ENCODE measurements at regions not wholly inside any gene's neighbourhood (a gene's known extent, or its start where the extent isn't known, plus 50 kb on each side); places are given as distances from the start of the nearest gene placed in this dataset.

GRCh38 chr6:153401751-153402150, 270.7 kb upstream of the RGS17 start:
- no peaks in the 10 kb centered on the region for H3K9me3 ChIP-seq
- H3K36me3 ChIP-seq = no peaks in the 10 kb centered on the region
- DNase-seq = no peak
- intact Hi-C loops (cut with DNase I; ENCODE audit: low total_unique reads) = no loop called here
- H3K4me1 ChIP-seq = no peaks in the 10 kb centered on the region
- H3K4me3 ChIP-seq = no peak overlapping the region
- no peak for TF ChIP-seq CTCF (IDR thresholded peaks at IDR 0.05)
- no peaks in the 10 kb centered on the region for H3K27me3 ChIP-seq
- no peak overlapping the region for H3K27ac ChIP-seq

- intact Hi-C loops (cut with DNase I; ENCODE audit: low total_unique reads) = no loop called here
- Histone ChIP-seq H3K27me3 (no peaks in the 10 kb centered on the region), H3K4me1 (no peaks in the 10 kb centered on the region), H3K4me3 (no peak overlapping the region), H3K9me3 (no peaks in the 10 kb centered on the region), H3K27ac (no peak overlapping the region), H3K36me3 (no peaks in the 10 kb centered on the region)
- TF ChIP-seq CTCF (IDR thresholded peaks at IDR 0.05) = no peak
- DNase-seq = no peak
Measured at GRCh38 chr6:153392156-153392555, 261.1 kb upstream of the RGS17 start.

- Histone ChIP-seq H3K27ac (no peak overlapping the region), H3K4me1 (no peaks in the 10 kb centered on the region), H3K9me3 (no peaks in the 10 kb centered on the region), H3K27me3 (no peaks in the 10 kb centered on the region), H3K4me3 (no peak overlapping the region), H3K36me3 (no peaks in the 10 kb centered on the region)
- intact Hi-C loops (cut with DNase I; ENCODE audit: low total_unique reads) = no loop called here
- no peak for TF ChIP-seq CTCF (IDR thresholded peaks at IDR 0.05)
- no peak for DNase-seq
Measured at GRCh38 chr6:153373869-153374268, 242.8 kb upstream of the RGS17 start.

- DNase-seq = no peak
- Histone ChIP-seq H3K9me3 (no peaks in the 10 kb centered on the region), H3K4me3 (no peak overlapping the region), H3K36me3 (no peaks in the 10 kb centered on the region), H3K4me1 (no peaks in the 10 kb centered on the region), H3K27ac (no peak overlapping the region), H3K27me3 (no peaks in the 10 kb centered on the region)
- no peak for TF ChIP-seq CTCF (IDR thresholded peaks at IDR 0.05)
- intact Hi-C loops (cut with DNase I; ENCODE audit: low total_unique reads) = no loop called here
Measured at GRCh38 chr6:153368131-153368530, 237.0 kb upstream of the RGS17 start.

- Histone ChIP-seq H3K27ac (no peak overlapping the region), H3K4me3 (no peak overlapping the region), H3K4me1 (no peaks in the 10 kb centered on the region), H3K27me3 (no peaks in the 10 kb centered on the region), H3K9me3 (no peaks in the 10 kb centered on the region), H3K36me3 (no peaks in the 10 kb centered on the region)
- intact Hi-C loops (cut with DNase I; ENCODE audit: low total_unique reads) = no loop called here
- no peak for TF ChIP-seq CTCF (IDR thresholded peaks at IDR 0.05)
- no peak for DNase-seq
Measured at GRCh38 chr6:153367021-153367420, 235.9 kb upstream of the RGS17 start.

GRCh38 chr6:153357391-153357790, 226.3 kb upstream of the RGS17 start:
- Histone ChIP-seq H3K27me3 (no peaks in the 10 kb centered on the region), H3K27ac (no peak overlapping the region), H3K9me3 (no peaks in the 10 kb centered on the region), H3K36me3 (no peaks in the 10 kb centered on the region), H3K4me3 (no peak overlapping the region), H3K4me1 (no peaks in the 10 kb centered on the region)
- no peak for DNase-seq
- TF ChIP-seq CTCF (IDR thresholded peaks at IDR 0.05) = no peak
- intact Hi-C loops (cut with DNase I; ENCODE audit: low total_unique reads) = no loop called here
